ENCODE measurements at regions not wholly inside any gene's neighbourhood (a gene's known extent, or its start where the extent isn't known, plus 50 kb on each side); places are given as distances from the start of the nearest gene placed in this dataset.

GRCh38 chr1:184257873-184258272 is 129.0 kb upstream of the C1orf21 start:
- no peak for TF ChIP-seq ZFX (IDR thresholded peaks at IDR 0.05)
- TF ChIP-seq CTCF (conservative IDR thresholded peaks at IDR 0.05), result no peak
- no peak overlapping the region for H3K27ac ChIP-seq

- no peak overlapping the region for H3K27ac ChIP-seq
- TF ChIP-seq CTCF (conservative IDR thresholded peaks at IDR 0.05) (no peak), ZFX (IDR thresholded peaks at IDR 0.05) (no peak)
Measured at GRCh38 chr1:184258525-184258924, 128.3 kb upstream of the C1orf21 start.

GRCh38 chr1:184260382-184260781 is 126.4 kb upstream of the C1orf21 start:
- TF ChIP-seq CTCF (conservative IDR thresholded peaks at IDR 0.05) (no peak), ZFX (IDR thresholded peaks at IDR 0.05) (no peak)
- H3K27ac ChIP-seq, result no peak overlapping the region

GRCh38 chr1:184262109-184262508 is 124.7 kb upstream of the C1orf21 start:
- no peak for TF ChIP-seq ZFX (IDR thresholded peaks at IDR 0.05)
- no peak overlapping the region for H3K27ac ChIP-seq

- TF ChIP-seq ZFX (IDR thresholded peaks at IDR 0.05), result no peak
- TF ChIP-seq CTCF (conservative IDR thresholded peaks at IDR 0.05), result no peak
- no peak overlapping the region for H3K27ac ChIP-seq
Measured at GRCh38 chr1:184267747-184268146, 119.1 kb upstream of the C1orf21 start.

- H3K27ac ChIP-seq, result no peak overlapping the region
- TF ChIP-seq CTCF (conservative IDR thresholded peaks at IDR 0.05) (no peak), ZFX (IDR thresholded peaks at IDR 0.05) (no peak)
Measured at GRCh38 chr1:184270556-184270955, 116.3 kb upstream of the C1orf21 start.

- TF ChIP-seq ZFX (IDR thresholded peaks at IDR 0.05) (no peak), CTCF (conservative IDR thresholded peaks at IDR 0.05) (no peak)
- no peak overlapping the region for H3K27ac ChIP-seq
Measured at GRCh38 chr1:184272175-184272866, 114.5 kb upstream of the C1orf21 start.

- TF ChIP-seq ZFX (IDR thresholded peaks at IDR 0.05) (no peak), CTCF (conservative IDR thresholded peaks at IDR 0.05) (no peak)
Measured at GRCh38 chr1:184276416-184276815, 110.4 kb upstream of the C1orf21 start.

More at GRCh38 chr1:184276416-184276815, 110.4 kb upstream of the C1orf21 start:
- H3K27ac ChIP-seq, result no peak overlapping the region

Measured in C4-2B (cell line).